H1 (cell line): ENCODE measurements at regions not wholly inside any gene's neighbourhood (a gene's known extent, or its start where the extent isn't known, plus 50 kb on each side); places are given as distances from the start of the nearest gene placed in this dataset.

Source experiments
- ATF2 ChIP-seq: IDR thresholded peaks from 2 replicates; pipeline ENCODE4 v1.6.1; 2012; ENCODE audit warnings: low read length, inconsistent platforms
- CTCF ChIP-seq, 3 experiments: IDR thresholded peaks; 1 replicate in 2 of 3; 2 replicates in 1 of 3; pipeline versions ENCODE4 v1.5.1 to v1.6.1; 2011; ENCODE audit warnings: low read length in 3 of 3, mild to moderate bottlenecking in 3 of 3, inconsistent platforms in 2 of 3, low read depth in 1 of 3, moderate library complexity in 1 of 3; ENCODE audit not compliant: insufficient read depth in 1 of 3; ENCODE audit errors: control extremely low read depth in 1 of 3
- EP300 ChIP-seq, 2 experiments: IDR thresholded peaks; 1 replicate in 1 of 2; 2 replicates in 1 of 2; pipeline ENCODE4 v1.6.1; 2011 to 2012; ENCODE audit warnings: low read depth in 2 of 2, low read length in 2 of 2, mild to moderate bottlenecking in 2 of 2, borderline replicate concordance in 1 of 2, inconsistent platforms in 1 of 2, moderate library complexity in 1 of 2
- HDAC2 ChIP-seq, 2 experiments: fragments of 300-600 bp in 1 of 2; sonication (generic) in 1 of 2; IDR thresholded peaks; 2 replicates each; pipeline ENCODE4 v1.6.1; 2011 to 2012; ENCODE audit warnings: low read depth in 2 of 2, low read length in 2 of 2, mild to moderate bottlenecking in 2 of 2, moderate library complexity in 2 of 2, borderline replicate concordance in 1 of 2, inconsistent platforms in 1 of 2
- MAX ChIP-seq: IDR thresholded peaks from 2 replicates; pipeline ENCODE4 v1.6.1; 2012; ENCODE audit warnings: inconsistent platforms
- POLR2AphosphoS5 ChIP-seq: IDR thresholded peaks from 2 replicates; pipeline ENCODE4 v1.6.1; 2011; ENCODE audit warnings: low read depth, low read length
- RAD21 ChIP-seq, 2 experiments: IDR thresholded peaks in 1 of 2; conservative IDR thresholded peaks in 1 of 2; 2 replicates each; pipeline ENCODE4 v1.6.1; 2011; ENCODE audit warnings: low read depth in 2 of 2, low read length in 2 of 2, improper control_type of control experiment in 1 of 2, inconsistent platforms in 1 of 2, mild to moderate bottlenecking in 1 of 2, moderate library complexity in 1 of 2

GRCh38 chr3:87462228-87462627, 185.8 kb upstream of the POU1F1 start:
- TF ChIP-seq CTCF (IDR thresholded peaks at IDR 0.05; ENCODE audit: control extremely low read depth in 1 of 3, insufficient read depth in 1 of 3, low read depth in 1 of 3, low read length in 3 of 3): no peak
- no peak for TF ChIP-seq RAD21 (IDR thresholded peaks at IDR 0.05 in 1 of 2, conservative IDR thresholded peaks at IDR 0.05 in 1 of 2; ENCODE audit: low read depth in 2 of 2, low read length in 2 of 2)
- TF ChIP-seq EP300 (IDR thresholded peaks at IDR 0.05; ENCODE audit: borderline replicate concordance in 1 of 2, low read depth in 2 of 2, low read length in 2 of 2): no peak
- TF ChIP-seq POLR2AphosphoS5: no peak
- no peak for TF ChIP-seq HDAC2 (IDR thresholded peaks at IDR 0.05; ENCODE audit: borderline replicate concordance in 1 of 2, low read depth in 2 of 2, low read length in 2 of 2)
- TF ChIP-seq ATF2: no peak
- TF ChIP-seq MAX: no peak
